ENCODE measurements at regions not wholly inside any gene's neighbourhood (a gene's known extent, or its start where the extent isn't known, plus 50 kb on each side); places are given as distances from the start of the nearest gene placed in this dataset.

- ChIA-PET POLR2A (no interaction called here), CTCF (no interaction called here)
- no peak for TF ChIP-seq CTCF (IDR thresholded peaks at IDR 0.05; ENCODE audit: control extremely low read depth, extremely low read depth, low read depth, missing control alignments)
- no peak for DNase-seq (ENCODE audit: extremely low spot score)
These were observed 65.0 kb downstream of the CBLN1 start for GRCh38 chr16:49216593-49216992.

DNA sequence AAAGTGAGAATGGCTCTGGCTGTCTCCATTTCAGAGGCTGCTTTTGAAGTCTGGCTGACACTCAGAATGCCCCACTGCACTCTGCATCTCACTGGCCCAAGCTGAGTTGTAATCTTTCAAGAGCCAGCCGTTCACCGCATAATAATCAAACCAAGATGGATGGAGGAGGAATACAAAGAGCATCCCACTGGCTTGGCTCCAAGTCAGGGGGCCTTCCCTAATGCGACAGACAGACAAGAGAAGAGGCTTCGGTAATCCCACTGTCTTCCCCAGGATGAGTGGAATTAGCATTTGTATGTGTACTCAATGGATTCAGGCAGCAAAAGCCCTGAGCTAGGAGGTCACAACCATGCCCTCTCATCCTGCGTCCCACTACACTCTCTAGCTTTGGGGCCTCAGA lies 68.0 kb downstream of the CBLN1 start:
- no peak for TF ChIP-seq CTCF (IDR thresholded peaks at IDR 0.05; ENCODE audit: control extremely low read depth, extremely low read depth, low read depth, missing control alignments)
- DNase-seq (ENCODE audit: extremely low spot score) = no peak
- POLR2A ChIA-PET = no interaction called here
- CTCF ChIA-PET = no interaction called here

- no peak for DNase-seq (ENCODE audit: extremely low spot score)
- ChIA-PET CTCF (no interaction called here), POLR2A (no interaction called here)
- TF ChIP-seq CTCF (IDR thresholded peaks at IDR 0.05; ENCODE audit: control extremely low read depth, extremely low read depth, low read depth, missing control alignments) = no peak
These were observed 77.4 kb downstream of the CBLN1 start for GRCh38 chr16:49204191-49204590.

DNA sequence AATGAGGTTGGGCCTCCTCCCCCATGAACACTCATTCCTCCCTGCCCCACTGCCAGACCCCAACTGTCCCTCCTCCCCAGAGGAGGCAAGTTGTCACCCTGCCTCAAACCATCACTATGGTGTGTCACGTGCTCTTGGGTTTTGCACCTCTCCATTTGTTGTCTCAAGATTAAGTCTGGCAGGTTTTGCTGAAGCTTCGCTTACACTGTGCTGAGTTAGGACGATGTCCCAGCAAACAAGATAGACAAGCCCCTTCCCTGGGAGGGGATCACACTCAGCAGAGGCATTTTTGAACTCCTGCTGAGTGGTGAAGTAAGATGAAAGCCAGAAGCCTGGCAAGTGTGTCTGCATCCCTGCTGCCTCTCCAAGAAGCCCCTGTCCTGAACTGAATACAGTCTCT lies 78.3 kb downstream of the CBLN1 start:
- POLR2A ChIA-PET = no interaction called here
- CTCF ChIA-PET = no interaction called here
- no peak for TF ChIP-seq CTCF (IDR thresholded peaks at IDR 0.05; ENCODE audit: control extremely low read depth, extremely low read depth, low read depth, missing control alignments)
- DNase-seq (ENCODE audit: extremely low spot score) = no peak

- POLR2A ChIA-PET = no interaction called here
- no peak for TF ChIP-seq CTCF (IDR thresholded peaks at IDR 0.05; ENCODE audit: control extremely low read depth, extremely low read depth, low read depth, missing control alignments)
- CTCF ChIA-PET = no interaction called here
- no peak for DNase-seq (ENCODE audit: extremely low spot score)
These were observed 80.5 kb downstream of the CBLN1 start for GRCh38 chr16:49201118-49201517.

DNA sequence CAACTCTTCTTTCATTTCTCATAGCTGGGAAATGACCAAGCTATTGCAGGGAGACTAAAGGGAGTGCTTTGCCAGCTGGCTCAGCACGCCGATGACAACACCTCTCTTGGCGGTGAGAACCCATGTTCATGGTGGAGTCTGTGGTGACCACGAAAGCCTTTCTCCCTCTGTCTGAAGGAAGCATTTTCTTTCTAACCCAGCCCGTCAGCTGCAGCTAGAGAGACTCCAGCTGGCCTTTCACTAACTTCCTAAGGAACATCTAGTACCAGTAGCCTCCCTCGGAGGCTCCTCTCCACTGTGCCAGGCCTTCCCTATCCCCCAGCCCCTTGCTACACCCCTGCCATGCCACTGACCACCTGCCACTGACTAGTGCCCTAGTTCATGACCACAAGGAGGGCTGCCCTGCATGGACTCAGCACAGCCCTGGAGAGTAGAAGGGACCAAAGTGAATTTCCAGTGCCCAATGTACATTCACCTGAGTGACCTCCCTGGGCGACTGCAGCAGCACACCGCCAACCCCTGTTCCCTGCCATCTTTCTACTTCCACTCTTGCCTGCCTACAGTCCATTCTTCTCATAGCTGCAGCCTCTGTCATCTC lies 81.3 kb downstream of the CBLN1 start:
- no peak for TF ChIP-seq CTCF (IDR thresholded peaks at IDR 0.05; ENCODE audit: control extremely low read depth, extremely low read depth, low read depth, missing control alignments)
- ChIA-PET POLR2A (no interaction called here), CTCF (no interaction called here)
- DNase-seq (ENCODE audit: extremely low spot score) = no peak

GRCh38 chr16:49195237-49195548 lies 86.4 kb downstream of the CBLN1 start:
- no peak for DNase-seq (ENCODE audit: extremely low spot score)
- ChIA-PET CTCF (no interaction called here), POLR2A (no interaction called here)
- no peak for TF ChIP-seq CTCF (IDR thresholded peaks at IDR 0.05; ENCODE audit: control extremely low read depth, extremely low read depth, low read depth, missing control alignments)
